Chondrocyte (in vitro differentiated cells): ENCODE measurements at regions not wholly inside any gene's neighbourhood (a gene's known extent, or its start where the extent isn't known, plus 50 kb on each side); places are given as distances from the start of the nearest gene placed in this dataset.

Experiments
- DNase-seq: peaks from one replicate; pipeline ENCODE4 v3.0.0; 2021; ENCODE audit warnings: mixed read lengths, low spot score
- H3K27ac Mint-ChIP-seq: one replicate; pipeline ENCODE4 v1.8.0; 2021; ENCODE audit warnings: mild to moderate bottlenecking, moderate library complexity, mixed read lengths; ENCODE audit not compliant: unreplicated experiment
- H3K27me3 Mint-ChIP-seq: 2 replicates; pipeline ENCODE4 v1.8.0; 2021; ENCODE audit warnings: low read depth, mixed read lengths
- H3K36me3 Mint-ChIP-seq: 2 replicates; pipeline ENCODE4 v1.8.0; 2021; ENCODE audit warnings: low read depth, mixed read lengths
- H3K4me1 Mint-ChIP-seq: 2 replicates; pipeline ENCODE4 v1.8.0; 2021; ENCODE audit warnings: low read depth, mild to moderate bottlenecking, mixed read lengths
- H3K4me3 Mint-ChIP-seq: one replicate; pipeline ENCODE4 v1.8.0; 2021; ENCODE audit warnings: mild to moderate bottlenecking, moderate library complexity, mixed read lengths; ENCODE audit not compliant: unreplicated experiment
- H3K9me3 Mint-ChIP-seq: 2 replicates; pipeline ENCODE4 v1.8.0; 2021; ENCODE audit warnings: low read depth, mixed read lengths
- CTCF ChIP-seq: fragments of 200-600 bp; sonication (generic); IDR thresholded peaks from 2 replicates; pipeline ENCODE4 v1.5.0; 2021; ENCODE audit warnings: antibody characterized with exemption, mild to moderate bottlenecking, moderate library complexity

DNA sequence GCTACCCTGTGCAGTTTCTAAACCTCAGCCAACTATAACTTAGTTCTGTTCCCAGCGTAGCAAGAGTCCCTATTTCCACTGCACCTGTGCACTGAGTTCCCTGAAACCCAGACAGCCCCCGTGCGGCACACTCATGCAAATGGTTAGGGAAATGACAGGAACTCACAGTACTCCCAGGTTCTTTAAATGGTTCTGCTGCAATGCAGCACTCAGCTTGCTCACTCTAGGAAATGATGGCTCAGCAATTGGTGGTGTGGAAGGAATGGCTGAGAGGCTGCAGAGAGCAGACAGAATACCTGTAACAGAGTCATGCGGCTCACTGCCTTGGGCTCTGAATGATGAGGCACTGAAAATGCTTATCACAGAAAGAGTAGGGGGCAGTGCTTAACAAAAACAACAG is 143.0 kb downstream of the RAD51AP2 start:
- no peak overlapping the region for H3K4me3 Mint-ChIP-seq
- TF ChIP-seq CTCF, result no peak
- DNase-seq, result no peak
- H3K4me1 Mint-ChIP-seq, result peaks cover 12% of the 10 kb centered on the region
- no peaks in the 10 kb centered on the region for H3K36me3 Mint-ChIP-seq
- H3K9me3 Mint-ChIP-seq, result peaks cover 13% of the 10 kb centered on the region
- H3K27ac Mint-ChIP-seq, result no peak overlapping the region
- H3K27me3 Mint-ChIP-seq, result peaks cover 10% of the 10 kb centered on the region

GRCh38 chr2:17373741-17374140 is 144.5 kb downstream of the RAD51AP2 start:
- Mint-ChIP-seq H3K9me3 (peaks cover 14% of the 10 kb centered on the region), H3K4me3 (no peak overlapping the region), H3K27me3 (peaks cover 4% of the 10 kb centered on the region), H3K27ac (peak overlapping the region; percentile 3), H3K36me3 (no peaks in the 10 kb centered on the region), H3K4me1 (peaks cover 12% of the 10 kb centered on the region)
- no peak for DNase-seq
- no peak for TF ChIP-seq CTCF

DNA sequence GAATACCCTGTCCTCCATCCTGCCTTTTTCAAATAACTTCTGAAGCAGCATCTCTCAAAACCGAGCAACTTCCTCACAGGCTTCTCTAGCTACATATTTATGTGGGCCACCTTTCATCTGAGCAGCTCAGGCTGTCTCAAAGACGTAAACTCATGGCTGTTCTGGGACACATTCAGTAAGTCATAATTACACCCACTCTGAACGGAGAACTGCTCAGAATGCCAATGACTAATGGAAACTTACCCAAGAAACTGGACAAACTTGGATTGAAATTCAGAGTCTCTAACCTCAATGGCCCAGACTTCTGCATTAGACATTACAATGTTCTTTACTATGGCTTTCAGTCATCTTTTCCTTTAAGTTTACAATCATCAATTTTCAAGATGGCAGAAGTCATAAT is 145.2 kb downstream of the RAD51AP2 start:
- Mint-ChIP-seq H3K27me3 (no peaks in the 10 kb centered on the region), H3K4me1 (peaks cover 12% of the 10 kb centered on the region), H3K27ac (no peak overlapping the region), H3K9me3 (peaks cover 14% of the 10 kb centered on the region), H3K36me3 (no peaks in the 10 kb centered on the region), H3K4me3 (no peak overlapping the region)
- TF ChIP-seq CTCF, result no peak
- no peak for DNase-seq

DNA sequence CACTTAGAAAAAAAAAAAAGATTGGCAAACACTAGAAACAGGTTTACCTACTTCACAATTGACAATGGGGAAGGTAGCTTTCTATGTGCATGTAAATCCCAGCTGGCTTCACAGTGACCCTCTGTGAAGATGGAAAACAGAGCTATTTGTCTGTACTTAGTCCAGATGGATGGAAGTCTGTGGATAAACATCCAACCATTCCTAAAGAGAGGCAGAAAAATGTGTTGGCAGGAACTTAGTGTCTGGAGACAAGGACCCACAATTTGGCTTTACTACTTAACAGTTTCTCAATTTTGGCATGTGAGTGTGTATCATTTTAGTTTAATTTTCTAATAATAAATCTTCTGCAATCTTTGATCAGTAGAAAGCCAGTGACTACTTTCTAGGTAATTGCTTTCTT is 154.4 kb downstream of the RAD51AP2 start:
- Mint-ChIP-seq H3K27me3 (peaks cover 5% of the 10 kb centered on the region), H3K4me1 (no peaks in the 10 kb centered on the region), H3K9me3 (peaks cover 37% of the 10 kb centered on the region), H3K4me3 (no peak overlapping the region), H3K27ac (no peak overlapping the region), H3K36me3 (peaks cover 2% of the 10 kb centered on the region)
- no peak for DNase-seq
- no peak for TF ChIP-seq CTCF

GRCh38 chr2:17362956-17363355 is 155.3 kb downstream of the RAD51AP2 start:
- peaks cover 5% of the 10 kb centered on the region for H3K27me3 Mint-ChIP-seq
- no peak for DNase-seq
- no peak overlapping the region for H3K4me3 Mint-ChIP-seq
- no peaks in the 10 kb centered on the region for H3K4me1 Mint-ChIP-seq
- peaks cover 36% of the 10 kb centered on the region for H3K9me3 Mint-ChIP-seq
- no peak for TF ChIP-seq CTCF
- peaks cover under 1% of the 10 kb centered on the region for H3K36me3 Mint-ChIP-seq
- H3K27ac Mint-ChIP-seq, result no peak overlapping the region
